HEK293T (cell line): ENCODE measurements at regions not wholly inside any gene's neighbourhood (a gene's known extent, or its start where the extent isn't known, plus 50 kb on each side); places are given as distances from the start of the nearest gene placed in this dataset.

ENCODE experiments used
- CTCF ChIA-PET: fragments of 350-600 bp; formaldehyde crosslinking; extraction: SDS; loops from one replicate; lab custom pipeline; 2021; ENCODE audit warnings: antibody characterized with exemption, inconsistent platforms; lab: Yijun Ruan, JAX
- POLR2A ChIA-PET: fragments of 350-600 bp; formaldehyde crosslinking; extraction: SDS; loops from one replicate; lab custom pipeline; 2020; ENCODE audit warnings: antibody characterized with exemption, inconsistent platforms; lab: Yijun Ruan, JAX
- DNase-seq: peaks from one replicate; pipeline ENCODE4 v3.0.0; 2012; ENCODE audit warnings: mixed read lengths; ENCODE audit errors: extremely low spot score
- ARNT ChIP-seq: fragments of 450-650 bp; IDR thresholded peaks from 2 replicates; pipeline ENCODE4 v1.6.1; 2017; ENCODE audit warnings: mild to moderate bottlenecking
- BHLHE40 ChIP-seq: fragments of 450-650 bp; IDR thresholded peaks from 2 replicates; pipeline ENCODE4 v1.6.1; 2016; ENCODE audit warnings: mild to moderate bottlenecking, moderate library complexity, borderline replicate concordance
- CTBP1 ChIP-seq: fragments of 450-650 bp; IDR thresholded peaks from 2 replicates; pipeline ENCODE4 v1.6.1; 2016; ENCODE audit warnings: borderline replicate concordance
- ELF4 ChIP-seq: fragments of 450-650 bp; IDR thresholded peaks from 2 replicates; pipeline ENCODE4 v1.6.1; 2017; ENCODE audit warnings: antibody characterized with exemption
- FOXA1 ChIP-seq: fragments of 450-650 bp; IDR thresholded peaks from 2 replicates; pipeline ENCODE4 v1.6.1; 2016; ENCODE audit warnings: mild to moderate bottlenecking
- FOXK2 ChIP-seq: fragments of 450-650 bp; IDR thresholded peaks from 2 replicates; pipeline ENCODE4 v1.6.1; 2016; ENCODE audit warnings: mild to moderate bottlenecking
- FOXM1 ChIP-seq: fragments of 450-650 bp; IDR thresholded peaks from 2 replicates; pipeline ENCODE4 v1.6.1; 2017; ENCODE audit warnings: mild to moderate bottlenecking, borderline replicate concordance
- HDGF ChIP-seq: fragments of 450-650 bp; IDR thresholded peaks from 2 replicates; pipeline ENCODE4 v1.6.1; 2017; ENCODE audit warnings: antibody characterized with exemption, borderline replicate concordance
- L3MBTL2 ChIP-seq: fragments of 450-650 bp; conservative IDR thresholded peaks from 2 replicates; pipeline ENCODE4 v1.6.1; 2016; ENCODE audit warnings: mild to moderate bottlenecking
- LEF1 ChIP-seq: fragments of 450-650 bp; IDR thresholded peaks from 2 replicates; pipeline ENCODE4 v1.6.1; 2017; ENCODE audit warnings: mild to moderate bottlenecking, borderline replicate concordance
- NFRKB ChIP-seq: fragments of 450-650 bp; IDR thresholded peaks from 2 replicates; pipeline ENCODE4 v1.6.1; 2016; ENCODE audit warnings: mild to moderate bottlenecking, moderate library complexity
- PKNOX1 ChIP-seq: fragments of 450-650 bp; IDR thresholded peaks from 2 replicates; pipeline ENCODE4 v1.6.1; 2016
- SP1 ChIP-seq: fragments of 450-650 bp; IDR thresholded peaks from 2 replicates; pipeline ENCODE4 v1.6.1; 2017
- SUZ12 ChIP-seq: fragments of 450-650 bp; IDR thresholded peaks from 2 replicates; pipeline ENCODE4 v1.6.1; 2016; ENCODE audit warnings: mild to moderate bottlenecking
- TARDBP ChIP-seq: fragments of 450-650 bp; IDR thresholded peaks from 2 replicates; pipeline ENCODE4 v1.6.1; 2016
- ZNF384 ChIP-seq: fragments of 450-650 bp; IDR thresholded peaks from 2 replicates; pipeline ENCODE4 v1.6.1; 2016

- ChIA-PET POLR2A (no interaction called here), CTCF (no interaction called here)
- no peak for DNase-seq
- TF ChIP-seq HDGF (no peak), TARDBP (no peak), BHLHE40 (no peak), CTBP1 (no peak), ARNT (no peak), FOXA1 (no peak), FOXK2 (no peak), ELF4 (no peak), SP1 (no peak), L3MBTL2 (no peak), FOXM1 (no peak), ZNF384 (no peak), LEF1 (no peak), SUZ12 (no peak), PKNOX1 (no peak)
Observed at GRCh38 chr4:12579172-12579571, 905.0 kb downstream of the RAB28 start.

GRCh38 chr4:12576409-12576808, 907.7 kb downstream of the RAB28 start:
- TF ChIP-seq HDGF, result no peak
- no peak for TF ChIP-seq SP1
- no peak for TF ChIP-seq LEF1
- CTCF ChIA-PET, result no interaction called here
- POLR2A ChIA-PET, result no interaction called here

GRCh38 chr4:12573716-12574115, 910.4 kb downstream of the RAB28 start:
- no peak for TF ChIP-seq ZNF384
- TF ChIP-seq TARDBP, result no peak
- ChIA-PET CTCF (no interaction called here), POLR2A (no interaction called here)
- no peak for DNase-seq

More at GRCh38 chr4:12576409-12576808, 907.7 kb downstream of the RAB28 start:
- no peak for DNase-seq

- ChIA-PET POLR2A (no interaction called here), CTCF (no interaction called here)
- no peak for DNase-seq
- no peak for TF ChIP-seq ARNT
- TF ChIP-seq FOXA1, result no peak
- no peak for TF ChIP-seq SP1
- TF ChIP-seq ELF4, result no peak
- no peak for TF ChIP-seq PKNOX1
- TF ChIP-seq FOXK2, result no peak
- TF ChIP-seq LEF1, result no peak
- no peak for TF ChIP-seq CTBP1
- TF ChIP-seq TARDBP, result no peak
- TF ChIP-seq SUZ12, result no peak
- no peak for TF ChIP-seq HDGF
- no peak for TF ChIP-seq ZNF384
- TF ChIP-seq NFRKB, result no peak
- no peak for TF ChIP-seq FOXM1
- TF ChIP-seq L3MBTL2, result no peak
- TF ChIP-seq BHLHE40, result no peak
Observed at GRCh38 chr4:12562476-12563140, 921.5 kb downstream of the RAB28 start.

GRCh38 chr4:12562021-12562420, 922.1 kb downstream of the RAB28 start:
- DNase-seq, result no peak
- CTCF ChIA-PET, result no interaction called here
- TF ChIP-seq NFRKB, result no peak
- no peak for TF ChIP-seq CTBP1
- TF ChIP-seq LEF1, result no peak
- TF ChIP-seq L3MBTL2, result no peak
- TF ChIP-seq FOXM1, result no peak
- TF ChIP-seq PKNOX1, result no peak
- TF ChIP-seq BHLHE40, result no peak
- no peak for TF ChIP-seq FOXA1
- no peak for TF ChIP-seq SP1
- TF ChIP-seq HDGF, result no peak
- no peak for TF ChIP-seq SUZ12
- no peak for TF ChIP-seq ELF4
- no peak for TF ChIP-seq ZNF384
- no peak for TF ChIP-seq FOXK2
- POLR2A ChIA-PET, result no interaction called here

GRCh38 chr4:12555011-12555410, 929.1 kb downstream of the RAB28 start:
- ChIA-PET POLR2A (no interaction called here), CTCF (no interaction called here)
- DNase-seq, result no peak

More at GRCh38 chr4:12555011-12555410, 929.1 kb downstream of the RAB28 start:
- no peak for TF ChIP-seq HDGF
- no peak for TF ChIP-seq FOXA1
- TF ChIP-seq FOXM1, result no peak
- TF ChIP-seq FOXK2, result no peak
- no peak for TF ChIP-seq NFRKB
- TF ChIP-seq L3MBTL2, result no peak
- TF ChIP-seq LEF1, result no peak
- no peak for TF ChIP-seq ZNF384
- TF ChIP-seq SP1, result no peak
- no peak for TF ChIP-seq BHLHE40
- no peak for TF ChIP-seq SUZ12
